CD4-positive, alpha-beta T cell treated with Interleukin-4 for 4 hours (primary cell): ENCODE measurements at regions not wholly inside any gene's neighbourhood (a gene's known extent, or its start where the extent isn't known, plus 50 kb on each side); places are given as distances from the start of the nearest gene placed in this dataset.
"Not testable (repeated sequence)": the region's sequence is repeated elsewhere in the genome, so short reads cannot be mapped to it uniquely, and the experiment has no call there.

Source experiments
- DNase-seq: peaks from one replicate; pipeline ENCODE4 v3.0.0-alpha.2; 2020

DNA sequence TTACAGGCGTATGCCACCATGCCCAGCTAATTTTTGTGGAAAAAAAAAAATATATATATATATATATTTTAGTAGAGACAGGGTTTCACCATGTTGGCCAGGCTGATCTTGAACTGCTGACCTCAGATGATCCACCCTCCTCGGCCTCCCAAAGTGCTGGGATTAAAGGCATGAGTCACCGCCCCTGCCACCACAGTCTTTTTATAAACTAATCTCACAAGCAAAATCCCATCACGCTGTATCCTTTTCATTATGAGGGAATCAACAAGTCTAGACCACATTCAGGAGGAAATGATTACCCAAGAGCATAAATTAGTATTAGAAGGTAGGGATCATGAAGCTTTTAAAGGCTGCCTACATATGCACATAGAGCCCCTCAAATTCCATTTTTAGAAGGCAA lies 210.6 kb upstream of the NBEA start:
- no peak for DNase-seq

DNA sequence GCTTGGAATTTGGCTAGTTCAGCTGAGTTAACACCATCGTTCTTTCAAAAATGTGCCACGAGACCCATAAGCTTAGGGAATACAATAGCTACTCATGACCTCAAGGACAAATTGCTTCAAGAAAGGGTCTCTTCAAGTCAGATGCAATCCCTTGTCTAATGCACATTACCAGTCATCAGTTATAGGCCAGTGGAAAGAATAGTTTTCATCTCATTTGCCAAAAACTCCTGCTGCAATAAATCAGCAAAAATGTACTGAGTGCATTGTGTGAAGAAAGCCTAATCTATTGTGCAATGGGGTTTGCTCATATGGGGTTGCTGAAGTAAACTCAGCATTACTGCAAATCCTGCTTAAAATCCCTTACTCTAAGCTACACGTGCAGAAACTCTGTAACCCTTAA lies 208.3 kb upstream of the NBEA start:
- no peak for DNase-seq

DNA sequence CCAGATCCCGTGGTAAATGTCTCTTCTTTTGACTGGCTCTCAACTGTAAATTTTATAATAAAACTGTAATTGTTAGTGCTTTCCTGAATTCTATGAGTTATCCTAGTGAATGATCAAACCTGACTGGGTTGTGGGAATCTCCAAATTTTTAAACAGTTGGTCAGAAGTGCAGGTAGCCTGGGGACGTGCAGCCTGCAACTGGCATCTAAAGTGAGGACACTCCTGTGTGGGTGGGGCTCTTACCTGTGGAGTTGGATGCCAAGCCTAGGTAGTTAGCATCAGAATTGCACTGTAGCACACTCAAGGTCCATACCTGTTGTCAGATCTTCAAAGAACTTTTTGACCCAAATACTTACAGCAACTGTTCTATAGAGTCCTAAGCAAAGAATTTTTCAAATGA lies 207.1 kb upstream of the NBEA start:
- no peak for DNase-seq

DNA sequence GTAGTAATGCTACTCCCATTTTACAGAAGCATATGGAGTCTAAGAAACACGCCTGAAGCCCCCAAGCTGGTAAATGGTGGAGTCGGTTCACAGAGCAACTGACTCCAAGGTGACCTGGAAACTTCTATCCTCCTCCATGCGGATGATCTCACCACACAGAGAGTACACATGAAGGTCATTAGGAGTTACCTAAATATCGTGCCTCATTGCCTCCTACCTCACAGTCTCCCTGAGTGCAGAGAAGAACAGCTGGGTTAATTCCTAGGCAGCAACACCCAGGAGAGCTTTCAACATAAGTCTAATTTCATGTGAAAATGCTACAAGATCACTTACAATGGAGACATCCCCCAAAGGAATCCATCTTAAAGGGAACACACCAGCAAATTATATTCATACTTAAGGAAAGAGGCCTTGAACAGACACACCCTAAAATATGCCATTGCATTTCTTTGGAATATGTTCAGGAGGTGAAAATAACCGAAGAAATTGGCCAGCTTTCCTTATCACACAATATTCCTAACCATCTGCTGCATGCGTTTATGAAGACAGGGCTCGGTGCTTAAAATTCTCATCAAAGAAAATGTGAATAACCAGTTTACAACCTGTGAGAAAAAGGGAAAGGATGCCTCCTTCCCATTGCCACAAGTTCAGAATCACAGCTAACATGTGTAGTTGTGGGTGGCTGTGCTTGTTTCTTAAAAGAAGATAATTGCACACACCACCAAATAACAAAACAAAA lies 203.6 kb upstream of the NBEA start:
- no peak for DNase-seq

DNA sequence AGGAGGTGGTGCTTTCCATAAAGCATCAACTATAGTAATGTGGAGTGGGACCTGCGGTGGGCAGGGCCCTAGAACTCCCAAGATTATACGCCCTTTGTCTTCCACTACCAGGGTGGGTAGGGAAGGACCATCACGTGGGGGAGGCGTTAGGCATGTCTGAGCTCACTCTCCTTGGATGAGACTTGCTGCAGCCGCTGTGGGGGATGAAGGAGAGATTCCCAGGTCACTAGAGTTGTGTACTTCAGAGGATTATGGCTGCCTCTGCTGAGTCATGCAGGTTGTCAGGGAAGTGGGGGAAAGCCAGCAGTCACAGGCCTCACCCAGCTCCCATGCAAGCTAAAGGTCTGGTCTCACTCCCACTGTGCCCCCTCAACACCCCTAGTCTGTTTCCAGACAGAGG lies 195.0 kb upstream of the NBEA start:
- DNase-seq = not testable (repeated sequence)

DNA sequence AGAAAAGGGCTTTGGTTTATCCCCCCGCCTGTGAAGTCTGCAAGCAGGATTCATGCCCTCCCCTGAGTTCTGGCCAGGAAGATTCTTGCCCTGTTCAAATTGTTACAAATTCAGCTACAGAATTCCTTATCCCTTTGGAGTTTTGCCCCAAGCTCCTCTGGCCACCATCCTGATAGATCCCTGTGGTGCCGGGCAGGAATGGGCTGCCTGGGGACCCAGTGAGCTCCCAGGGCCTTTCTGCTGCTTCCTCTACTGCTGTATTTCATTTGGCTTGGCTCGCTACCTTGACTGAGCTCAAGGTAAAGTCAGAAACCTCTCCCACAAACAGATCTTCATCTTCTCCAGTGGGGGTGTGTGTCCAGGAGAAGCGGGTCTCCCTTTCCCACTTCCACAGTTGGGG lies 194.6 kb upstream of the NBEA start:
- DNase-seq = no peak

DNA sequence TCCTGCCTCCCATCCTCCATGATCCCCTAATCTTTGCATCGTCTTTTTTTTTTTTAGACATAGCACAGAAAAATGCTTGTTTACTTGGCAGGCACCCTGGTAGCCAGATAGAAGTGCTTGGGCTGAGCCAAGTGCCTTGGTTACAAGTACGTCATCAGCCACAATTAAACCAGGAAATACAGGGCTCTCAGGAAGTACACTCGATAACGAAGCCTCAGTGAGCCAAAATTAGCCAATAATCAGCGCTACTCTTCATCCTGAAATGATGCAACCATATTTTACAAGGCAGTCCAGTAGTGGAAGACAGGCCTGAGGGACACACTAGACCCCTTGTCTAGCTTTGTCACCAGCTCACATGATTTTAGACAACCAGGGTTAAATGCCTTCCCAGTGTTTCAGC lies 194.0 kb upstream of the NBEA start:
- no peak for DNase-seq

DNA sequence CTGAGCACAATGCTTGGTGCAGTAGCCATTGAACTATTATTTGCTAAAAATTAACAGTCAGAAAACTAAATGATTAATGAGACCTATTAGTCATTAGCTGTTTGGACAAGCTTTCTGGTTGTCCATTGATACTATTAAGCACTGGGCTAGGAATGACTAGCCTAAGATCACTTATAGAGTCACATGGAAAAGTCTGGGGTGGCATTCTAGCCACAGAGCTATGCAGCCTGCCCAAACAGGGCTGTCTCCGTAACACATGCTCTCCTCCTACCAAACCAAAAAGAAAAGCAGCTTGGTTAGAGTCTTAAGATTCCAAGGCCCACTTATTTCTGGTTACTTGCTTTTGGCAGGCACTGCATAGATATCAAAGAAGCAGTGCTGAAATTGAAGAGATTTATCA lies 193.5 kb upstream of the NBEA start:
- no peak for DNase-seq

DNA sequence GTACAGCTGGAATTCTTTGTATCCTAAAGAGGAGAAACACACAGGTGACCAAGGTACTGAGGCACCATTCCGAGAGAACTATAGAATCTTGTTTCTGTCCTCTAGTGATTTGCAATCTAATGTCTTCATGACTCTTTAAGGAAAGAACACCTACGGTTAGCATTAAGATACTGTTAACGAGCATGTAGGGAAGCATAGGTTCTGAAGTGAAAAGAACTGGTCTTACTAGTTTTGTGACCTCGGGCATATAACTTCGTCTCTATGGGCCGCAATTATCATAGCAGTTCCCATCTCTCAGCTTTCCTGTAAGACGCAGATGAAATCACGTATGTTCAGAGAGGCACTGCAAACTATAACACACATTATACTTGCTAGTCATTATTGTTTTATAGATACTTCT lies 193.0 kb upstream of the NBEA start:
- DNase-seq = no peak

DNA sequence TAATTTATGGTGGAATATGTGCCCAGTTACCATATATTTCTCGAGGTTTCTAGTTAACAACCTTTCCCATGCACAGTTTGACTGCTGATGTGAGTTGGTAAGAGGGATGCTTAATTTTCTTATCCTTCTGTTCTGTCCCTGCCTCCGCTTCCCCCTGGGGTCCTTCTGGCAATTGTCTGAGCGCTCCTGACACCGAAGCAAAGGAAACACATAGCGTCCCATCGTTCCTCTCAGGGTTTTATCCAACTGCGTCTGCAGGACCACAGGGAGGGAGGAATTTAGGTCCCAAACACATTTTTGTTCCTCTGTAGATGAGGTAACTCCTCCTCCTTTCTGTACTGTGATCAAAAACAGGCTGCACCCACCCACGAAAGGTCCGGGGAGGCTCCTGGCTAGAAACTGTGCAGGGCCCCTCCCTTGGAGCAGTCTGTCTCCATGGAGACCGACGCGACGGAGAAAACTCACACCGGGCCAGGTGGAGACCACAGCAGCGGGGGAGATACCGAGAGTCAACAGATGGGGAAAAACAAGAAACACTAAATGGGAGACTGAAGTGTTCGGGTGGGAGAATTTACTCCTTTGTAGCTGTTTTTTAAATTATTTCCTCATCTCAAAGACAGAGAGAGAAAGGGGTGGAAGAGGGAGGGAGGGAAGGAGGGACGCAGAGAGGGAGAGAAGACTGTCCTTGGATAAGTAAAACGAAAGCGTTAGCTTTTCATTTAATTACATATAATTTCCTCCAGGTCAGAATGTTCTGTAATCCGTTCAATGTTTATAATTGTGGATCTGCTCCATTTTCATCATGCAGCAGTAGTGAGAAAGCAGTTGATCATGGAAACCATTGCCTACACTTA lies 191.8 kb upstream of the NBEA start:
- no peak for DNase-seq

DNA sequence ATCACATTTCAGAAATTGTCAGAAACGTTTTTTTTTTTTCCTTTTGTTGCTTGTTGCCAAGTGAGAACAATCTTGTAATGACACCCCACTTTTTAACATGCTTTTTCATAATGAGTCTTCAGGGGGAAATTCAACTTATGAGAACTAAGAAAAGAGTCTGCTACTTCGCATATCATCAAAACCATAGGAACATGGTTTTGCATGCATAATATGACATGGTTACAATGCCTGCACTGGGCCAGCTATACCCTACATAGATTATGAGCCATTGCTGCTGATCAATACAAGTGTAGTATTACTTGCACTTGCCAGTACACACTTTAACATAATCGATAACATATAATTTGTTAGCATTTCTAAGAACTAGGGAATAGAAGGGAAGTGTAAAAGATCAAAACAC lies 191.0 kb upstream of the NBEA start:
- no peak for DNase-seq

DNA sequence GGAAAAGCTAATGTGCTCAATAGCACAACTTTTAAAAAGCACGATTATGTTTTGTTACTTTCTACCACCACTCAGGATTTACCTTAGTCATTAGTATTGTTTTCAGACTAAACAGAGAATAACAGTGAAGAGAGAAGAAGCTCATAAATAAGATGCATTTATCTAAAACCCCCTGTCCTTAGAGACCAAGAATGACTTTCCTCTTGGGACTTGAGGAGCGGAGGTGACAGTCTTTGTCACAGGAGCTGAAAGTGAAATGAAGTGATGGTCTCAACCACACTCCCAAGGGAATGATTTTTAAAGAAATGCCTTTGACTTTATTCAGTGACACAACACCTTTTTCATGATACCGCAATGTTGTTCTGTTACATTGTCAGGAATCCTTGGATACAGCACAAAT lies 190.6 kb upstream of the NBEA start:
- no peak for DNase-seq

DNA sequence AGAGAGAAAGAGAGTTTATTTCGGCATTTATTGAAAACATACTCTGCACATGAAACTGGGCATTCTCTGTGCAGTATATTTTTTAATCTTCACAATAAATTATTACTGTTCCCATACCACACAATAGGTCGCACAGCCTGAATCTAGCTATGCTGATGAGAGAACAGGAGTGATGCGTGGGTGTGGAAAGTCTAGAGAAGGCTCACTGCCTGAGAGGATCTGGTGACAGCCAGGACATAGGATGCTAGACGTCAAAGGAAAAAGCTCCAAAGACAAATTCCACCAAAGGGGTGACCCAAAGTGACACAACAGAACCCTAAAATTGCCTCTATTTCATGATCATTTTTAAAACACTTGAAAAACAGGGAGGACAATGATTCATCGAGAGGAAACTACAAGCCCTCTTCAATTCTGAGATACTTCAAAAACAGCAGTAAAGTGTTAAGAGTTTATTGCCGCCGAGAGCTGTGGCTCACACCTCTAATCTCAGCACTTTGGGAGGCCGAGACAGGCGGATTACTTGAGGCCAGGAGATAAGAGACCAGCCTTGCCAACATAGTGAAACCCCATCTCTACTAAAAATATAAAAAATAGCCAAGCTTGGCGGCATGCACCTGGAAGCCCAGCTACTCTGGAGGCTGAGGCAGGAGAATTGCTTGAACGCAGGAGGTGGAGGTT lies 189.6 kb upstream of the NBEA start:
- DNase-seq = no peak

DNA sequence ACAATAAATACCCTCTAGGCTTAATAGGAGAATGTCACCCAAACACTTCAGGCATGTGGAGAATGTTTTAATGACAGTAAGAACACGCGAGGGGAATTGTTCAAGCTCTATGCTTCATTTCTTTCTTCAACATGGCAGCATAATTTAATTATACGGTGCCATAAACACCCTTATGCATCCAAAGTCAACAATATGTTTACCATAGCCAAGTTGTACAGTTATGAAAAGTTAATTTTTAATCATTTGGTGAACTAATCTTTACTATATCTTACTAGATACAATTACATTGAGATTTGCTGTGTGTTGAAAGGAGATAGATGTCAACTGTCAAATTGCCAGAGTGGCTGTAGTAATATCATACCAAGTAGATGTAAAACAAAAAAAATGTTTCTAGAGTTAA lies 185.9 kb upstream of the NBEA start:
- DNase-seq = no peak

DNA sequence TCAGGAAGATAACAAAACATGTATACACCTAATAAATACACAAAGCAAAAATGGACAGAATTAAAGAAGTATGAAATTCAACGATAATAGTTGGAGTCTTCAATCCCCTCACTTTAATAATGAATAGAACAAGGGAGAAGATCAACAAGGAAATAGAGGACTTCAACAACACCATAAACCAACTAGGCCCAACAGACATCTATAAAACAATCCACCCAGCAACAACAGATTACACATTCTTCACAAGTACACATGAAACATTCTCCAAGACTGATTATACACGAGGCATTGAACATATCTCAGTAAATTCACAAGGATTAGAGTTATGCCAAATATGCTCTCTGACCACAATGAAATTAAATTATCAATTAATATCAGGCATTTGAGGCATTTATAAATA lies 185.5 kb upstream of the NBEA start:
- DNase-seq = no peak

DNA sequence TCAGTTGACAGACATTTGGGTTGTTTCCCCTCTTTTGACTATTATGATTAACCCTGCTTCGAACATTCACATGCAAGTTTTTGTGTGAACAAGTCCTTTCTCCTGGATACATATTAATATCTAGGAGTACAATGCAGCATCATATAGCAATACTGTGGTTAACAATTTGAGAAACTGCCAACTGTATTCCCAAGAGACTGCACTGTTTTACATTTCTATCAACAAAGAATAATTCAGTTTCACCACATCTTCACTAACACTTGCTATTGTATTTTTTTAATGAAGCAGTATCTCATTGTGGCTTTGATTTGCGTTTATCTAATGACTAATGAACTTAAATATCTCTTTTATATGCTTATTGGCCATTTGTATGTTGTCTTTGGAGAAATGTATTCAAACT lies 184.6 kb upstream of the NBEA start:
- DNase-seq = no peak

DNA sequence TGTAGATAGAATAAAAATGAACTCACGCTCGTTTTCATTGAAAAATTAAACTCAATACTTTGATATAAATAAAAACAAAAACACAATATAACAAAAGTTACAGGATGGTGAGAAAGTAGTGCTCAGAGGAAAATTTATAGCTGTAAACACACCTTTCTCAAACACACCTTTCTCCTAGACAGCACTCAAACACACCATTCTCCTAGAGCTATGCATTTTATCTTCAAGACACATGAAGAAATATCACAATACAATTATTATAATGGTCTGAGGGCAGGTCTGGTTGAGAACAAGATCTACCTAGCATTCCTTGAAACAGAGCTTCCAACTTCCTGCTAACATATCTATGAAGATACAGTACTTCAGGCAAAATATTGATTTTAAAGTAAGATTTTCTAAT lies 183.4 kb upstream of the NBEA start:
- DNase-seq = no peak

DNA sequence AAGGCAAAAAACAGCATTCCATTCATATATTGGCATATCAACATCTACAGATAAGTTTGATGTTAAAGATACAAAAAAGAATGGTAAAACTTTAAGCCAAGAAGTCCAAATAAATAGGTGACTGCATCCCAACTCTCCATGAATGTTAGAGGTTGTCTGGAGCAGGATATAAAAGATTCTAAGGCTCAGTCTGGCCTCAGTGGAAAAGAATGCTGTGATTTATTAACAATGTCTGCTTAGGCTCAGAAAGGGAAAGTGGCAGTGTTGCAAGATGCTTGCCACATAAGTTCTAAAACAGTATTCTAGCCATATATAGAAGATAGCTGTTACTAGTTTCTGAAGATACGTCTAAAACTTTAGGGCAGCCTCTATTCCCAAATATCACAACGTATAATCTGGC lies 179.8 kb upstream of the NBEA start:
- no peak for DNase-seq

DNA sequence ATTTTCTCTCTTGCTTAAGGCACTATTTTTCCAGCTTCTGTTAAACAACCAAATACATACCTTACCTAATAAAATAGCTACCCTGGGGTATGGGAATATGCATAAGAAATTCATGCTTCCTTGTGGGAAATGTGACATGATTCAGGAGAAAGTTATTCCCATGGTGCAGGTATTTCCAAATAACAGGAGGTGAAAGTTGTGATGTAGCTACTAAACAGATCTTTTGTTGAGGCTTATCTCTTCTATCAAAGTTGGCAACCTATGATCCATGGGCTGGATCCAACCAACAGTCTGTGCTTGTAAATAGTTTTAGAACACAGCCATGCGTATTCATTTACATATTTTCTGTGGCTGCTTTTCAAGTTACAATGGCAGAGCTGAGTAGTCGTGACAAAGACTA lies 177.8 kb upstream of the NBEA start:
- DNase-seq = no peak

DNA sequence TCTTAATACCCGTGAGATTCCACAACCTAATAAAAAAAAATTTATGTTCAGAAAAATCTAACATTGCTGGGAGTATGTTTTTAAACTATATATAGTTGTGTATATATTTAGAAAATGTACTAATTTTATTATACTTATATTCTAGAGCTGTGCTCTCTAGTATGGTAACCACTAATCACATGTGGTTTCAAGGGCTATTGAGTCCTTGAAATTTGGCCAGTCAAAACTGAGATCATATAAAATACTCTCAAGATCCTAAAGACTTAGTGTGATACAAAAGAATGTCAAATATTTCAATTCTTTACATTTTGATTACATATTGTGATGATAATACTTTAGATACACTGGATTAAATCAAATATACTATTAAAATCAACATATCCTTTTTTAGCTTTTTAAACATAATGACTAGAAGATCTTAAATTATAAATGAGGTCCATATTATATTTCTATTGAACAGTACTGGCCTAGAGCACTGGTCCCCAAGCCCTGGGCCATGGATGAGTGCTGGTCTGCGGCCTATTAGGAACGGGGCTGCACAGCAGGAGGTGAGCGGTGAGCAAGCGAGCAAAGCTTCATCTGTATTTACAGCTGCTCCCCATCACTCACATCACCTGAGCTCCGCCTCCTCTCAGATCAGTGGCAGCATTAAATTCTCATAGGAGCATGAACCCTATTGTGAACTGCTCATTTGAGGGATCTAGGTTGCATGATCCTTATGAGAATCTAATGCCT lies 176.5 kb upstream of the NBEA start:
- no peak for DNase-seq

DNA sequence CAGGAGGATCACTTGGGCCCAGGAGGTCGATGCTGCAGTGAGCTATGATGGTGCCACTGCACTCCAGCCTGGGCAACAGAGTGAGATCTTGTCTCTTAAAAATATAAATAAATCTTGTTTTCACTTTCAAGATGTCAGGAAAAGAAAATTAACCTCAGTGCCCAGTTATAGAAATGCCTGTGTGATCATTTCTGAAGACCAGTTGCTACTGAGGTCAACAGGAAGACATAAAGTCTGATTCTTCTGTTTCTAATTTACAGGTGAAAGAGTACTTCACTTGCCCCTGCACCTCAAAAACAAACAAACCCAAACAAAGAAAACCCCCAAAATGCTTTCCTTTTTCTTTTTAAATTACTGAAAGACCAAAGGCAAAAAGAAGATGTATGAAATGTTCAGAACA lies 174.3 kb upstream of the NBEA start:
- no peak for DNase-seq

DNA sequence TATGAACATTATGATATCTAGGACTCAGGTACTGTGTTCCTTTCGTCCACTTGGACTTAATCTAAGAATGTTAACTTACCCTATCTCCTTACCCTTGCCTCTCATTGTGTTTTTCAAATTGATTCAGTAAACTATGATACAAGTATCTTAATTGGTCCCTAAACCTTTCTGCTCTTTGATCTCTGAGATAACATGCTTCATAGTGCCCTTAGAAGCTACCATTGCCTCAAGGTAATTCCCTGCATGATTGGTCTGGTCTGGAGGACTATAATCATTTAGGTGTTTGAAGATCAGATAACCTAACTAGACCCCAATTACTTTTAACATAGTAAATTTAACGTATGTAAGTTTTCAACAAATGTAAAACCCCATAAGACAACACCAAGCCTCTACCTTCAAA lies 169.9 kb upstream of the NBEA start:
- no peak for DNase-seq

DNA sequence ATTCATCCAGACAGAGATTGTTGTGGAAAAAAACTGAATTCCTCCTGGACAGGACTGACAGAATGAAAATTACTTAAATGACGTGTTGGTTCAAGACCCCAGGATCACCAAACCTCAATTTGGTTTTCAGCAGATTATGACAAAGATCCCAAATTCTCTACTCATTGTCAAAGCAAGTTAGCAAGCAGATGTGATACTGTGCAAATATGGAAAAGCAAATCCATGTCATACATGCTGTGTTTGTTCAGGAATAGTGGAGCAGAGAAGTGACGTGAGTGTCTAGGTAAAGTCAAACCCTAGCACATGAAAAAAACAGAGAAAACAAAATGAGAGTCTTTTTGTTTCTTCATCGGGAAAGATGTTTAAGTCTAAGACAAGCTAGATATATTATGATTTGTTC lies 169.2 kb upstream of the NBEA start:
- DNase-seq = no peak
